ENCODE measurements at regions not wholly inside any gene's neighbourhood (a gene's known extent, or its start where the extent isn't known, plus 50 kb on each side); places are given as distances from the start of the nearest gene placed in this dataset.
A peak's percentile ranks its signal among the peaks of the same experiment; 100 is the strongest.
"Not testable (repeated sequence)": the region's sequence is repeated elsewhere in the genome, so short reads cannot be mapped to it uniquely, and the experiment has no call there.

GRCh38 chr21:15932726-15933125 is 202.9 kb downstream of the USP25 start:
- no peak for DNase-seq (ENCODE audit: low spot score)

- DNase-seq (ENCODE audit: low spot score): no peak
Observed at GRCh38 chr21:15935530-15935929, 205.7 kb downstream of the USP25 start.

- no peak for DNase-seq (ENCODE audit: low spot score)
Observed at GRCh38 chr21:15943009-15943666, 213.4 kb downstream of the USP25 start.

GRCh38 chr21:15947677-15948076 is 217.9 kb downstream of the USP25 start:
- DNase-seq (ENCODE audit: low spot score): no peak

DNA sequence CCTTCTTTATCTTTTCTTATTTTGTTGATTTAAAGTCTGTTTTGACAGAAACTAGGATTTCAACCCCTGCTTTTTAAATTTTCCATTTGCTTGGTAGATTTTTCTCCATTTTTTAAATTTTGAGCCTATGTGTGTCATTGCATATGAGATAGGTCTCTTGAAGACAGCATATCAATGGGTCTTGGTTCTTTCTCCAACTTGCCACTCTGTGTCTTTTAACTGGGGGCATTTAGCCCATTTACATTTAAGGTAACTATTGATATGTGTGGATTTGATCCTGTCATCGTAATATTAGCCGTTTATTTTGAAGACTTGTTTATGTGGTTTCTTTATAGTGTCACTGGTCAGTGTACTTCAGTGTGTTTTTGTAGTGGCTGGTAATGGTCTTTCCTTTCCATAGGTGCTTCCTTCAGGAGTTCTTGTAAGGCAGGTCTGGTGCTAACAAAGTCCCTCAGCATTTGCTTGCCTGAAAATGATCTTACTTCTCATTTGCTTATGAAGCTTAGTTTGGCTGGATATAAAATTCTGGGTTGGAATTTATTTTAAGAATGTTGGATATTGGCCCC is 223.9 kb downstream of the USP25 start:
- DNase-seq (ENCODE audit: low spot score): no peak

GRCh38 chr21:15964236-15964855 is 234.6 kb downstream of the USP25 start:
- DNase-seq (ENCODE audit: low spot score): no peak

DNA sequence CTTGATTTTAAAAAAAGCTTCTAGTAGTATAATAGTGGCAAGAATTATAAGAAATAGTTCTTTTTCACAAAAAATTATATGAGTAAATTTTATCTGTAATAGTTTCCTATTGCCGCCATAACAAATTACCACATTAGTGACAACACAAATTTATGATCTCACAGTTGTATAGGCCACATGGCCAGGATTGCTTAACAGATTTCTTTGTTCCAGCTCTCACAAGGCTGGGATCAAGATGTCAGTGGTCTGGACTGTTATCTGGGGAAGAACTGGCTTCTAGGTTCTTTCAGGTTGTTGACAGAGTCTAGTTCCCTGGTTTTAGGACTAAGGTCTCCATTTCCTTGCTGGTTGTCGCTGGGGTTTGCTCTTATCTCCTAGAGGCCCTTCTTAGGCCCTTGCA is 236.4 kb downstream of the USP25 start:
- no peak for DNase-seq (ENCODE audit: low spot score)

- no peak for DNase-seq (ENCODE audit: low spot score)
Observed at GRCh38 chr21:15966651-15967050, 236.9 kb downstream of the USP25 start.

GRCh38 chr21:15967661-15968060 is 237.9 kb downstream of the USP25 start:
- DNase-seq (ENCODE audit: low spot score): peak; percentile 53

- DNase-seq (ENCODE audit: low spot score): no peak
Observed at GRCh38 chr21:15968776-15969310, 239.1 kb downstream of the USP25 start.

GRCh38 chr21:15976807-15977206 is 247.0 kb downstream of the USP25 start:
- no peak for DNase-seq (ENCODE audit: low spot score)

- DNase-seq (ENCODE audit: low spot score): peak; percentile 23
Observed at GRCh38 chr21:15978215-15978738, 248.5 kb downstream of the USP25 start.

GRCh38 chr21:15979493-15979892 is 249.7 kb downstream of the USP25 start:
- DNase-seq (ENCODE audit: low spot score): not testable (repeated sequence)

- no peak for DNase-seq (ENCODE audit: low spot score)
Observed at GRCh38 chr21:15986277-15986676, 256.5 kb downstream of the USP25 start.

DNA sequence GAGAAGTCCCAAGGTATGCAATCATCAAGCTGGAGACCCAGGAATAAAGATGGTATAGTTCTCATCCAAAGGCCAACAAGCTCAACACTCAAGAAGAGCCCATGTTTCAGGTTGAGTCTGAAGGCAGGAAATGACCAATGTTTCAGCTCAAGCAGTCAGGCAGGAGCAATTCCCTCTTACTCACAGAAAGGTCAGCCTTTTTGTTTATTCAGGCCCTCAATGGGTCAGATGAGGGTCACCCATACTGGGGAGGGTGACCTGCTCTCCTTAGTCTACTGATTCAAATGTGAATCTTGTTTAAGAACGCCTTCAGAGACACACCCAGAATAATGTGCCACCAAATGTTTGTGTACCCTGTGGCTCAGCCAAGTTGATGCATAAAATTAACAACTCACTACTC is 262.4 kb downstream of the USP25 start:
- DNase-seq (ENCODE audit: low spot score): no peak

DNA sequence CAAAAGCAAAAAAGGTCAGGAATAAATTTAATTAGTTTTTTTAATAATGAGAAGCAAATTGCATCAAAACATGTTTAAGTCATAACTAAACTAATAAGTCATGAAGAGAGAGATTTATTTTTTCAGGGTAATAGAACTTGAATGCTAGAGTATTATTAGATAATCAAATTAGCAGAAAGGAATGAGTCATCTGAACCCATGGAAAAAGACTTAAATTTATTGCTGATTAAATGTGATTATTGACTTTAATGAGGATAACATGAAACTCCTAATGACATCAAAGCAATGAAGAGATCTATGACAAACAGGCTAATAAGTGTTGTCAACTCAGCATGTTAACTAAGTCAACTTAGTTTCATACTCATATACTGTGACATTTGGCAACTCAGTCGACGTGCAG is 264.2 kb downstream of the USP25 start:
- DNase-seq (ENCODE audit: low spot score): no peak

DNA sequence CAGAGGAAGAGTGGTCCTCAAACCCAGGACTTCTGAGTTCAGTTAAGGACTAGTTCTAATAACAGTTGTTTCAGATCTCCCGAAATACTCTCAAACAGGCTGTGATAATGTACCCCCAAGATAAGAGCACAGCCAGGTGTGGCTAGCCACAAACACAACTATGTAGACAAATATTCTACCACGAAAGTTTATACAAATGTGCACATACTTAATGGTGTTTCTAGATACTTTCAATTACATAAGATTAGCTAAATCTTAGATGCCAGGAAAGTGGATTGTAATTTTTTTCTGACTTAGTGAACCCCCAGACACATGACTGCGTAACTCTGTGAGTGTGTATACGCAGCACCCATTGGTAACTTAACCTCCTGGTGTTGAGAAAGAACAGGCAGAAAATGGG is 270.0 kb downstream of the USP25 start:
- DNase-seq (ENCODE audit: low spot score): no peak

DNA sequence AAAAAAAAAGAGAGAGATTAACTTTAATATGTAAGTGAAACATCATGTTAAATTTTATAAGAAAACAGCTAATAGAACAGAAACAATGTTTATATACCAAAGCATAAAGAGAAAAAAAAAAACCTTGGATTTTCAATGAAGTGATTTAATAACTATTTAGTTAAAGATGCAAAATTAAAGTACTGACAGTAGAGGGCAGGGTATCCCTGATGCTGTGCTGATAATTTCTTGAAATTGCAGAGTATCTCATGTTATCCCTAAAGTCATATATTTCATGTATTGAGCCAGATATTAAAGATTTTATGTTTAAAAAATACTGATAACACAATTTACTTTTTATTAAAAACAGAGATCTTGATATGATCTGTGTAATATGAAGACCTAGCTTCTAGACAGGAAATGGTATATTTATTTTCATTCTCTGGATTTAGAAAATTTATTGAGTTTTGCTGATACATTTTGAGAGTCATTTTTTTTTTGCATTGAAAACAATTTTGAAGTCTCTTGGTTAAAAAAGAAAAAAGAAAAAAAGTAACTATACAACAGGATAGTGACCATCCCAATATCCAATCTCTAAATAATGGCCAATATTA is 273.2 kb downstream of the USP25 start:
- DNase-seq (ENCODE audit: low spot score): peak; percentile 18

- no peak for DNase-seq (ENCODE audit: low spot score)
Observed at GRCh38 chr21:16004086-16004485, 274.3 kb downstream of the USP25 start.

- DNase-seq (ENCODE audit: low spot score): no peak
Observed at GRCh38 chr21:16004523-16004922, 274.7 kb downstream of the USP25 start.

- no peak for DNase-seq (ENCODE audit: low spot score)
Observed at GRCh38 chr21:16005996-16006395, 276.2 kb downstream of the USP25 start.

DNA sequence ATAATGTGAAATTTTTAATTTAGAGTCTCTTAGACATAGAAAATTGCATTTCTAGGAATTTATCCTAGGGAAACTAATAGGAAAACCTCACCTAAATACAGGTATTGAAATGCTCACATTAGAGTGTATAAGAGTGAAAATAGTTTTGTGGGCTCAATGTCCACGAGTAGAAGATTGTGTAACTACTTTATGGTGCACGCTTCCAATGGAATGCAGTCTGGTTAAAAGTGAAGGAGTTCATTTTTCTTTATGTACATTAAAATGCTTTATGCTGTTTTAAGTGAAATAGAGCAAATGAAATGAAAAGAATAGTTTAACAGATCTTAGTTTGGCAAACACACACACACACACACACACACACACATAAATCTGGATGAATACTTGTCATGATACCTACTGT is 278.2 kb downstream of the USP25 start:
- DNase-seq (ENCODE audit: low spot score): no peak

DNA sequence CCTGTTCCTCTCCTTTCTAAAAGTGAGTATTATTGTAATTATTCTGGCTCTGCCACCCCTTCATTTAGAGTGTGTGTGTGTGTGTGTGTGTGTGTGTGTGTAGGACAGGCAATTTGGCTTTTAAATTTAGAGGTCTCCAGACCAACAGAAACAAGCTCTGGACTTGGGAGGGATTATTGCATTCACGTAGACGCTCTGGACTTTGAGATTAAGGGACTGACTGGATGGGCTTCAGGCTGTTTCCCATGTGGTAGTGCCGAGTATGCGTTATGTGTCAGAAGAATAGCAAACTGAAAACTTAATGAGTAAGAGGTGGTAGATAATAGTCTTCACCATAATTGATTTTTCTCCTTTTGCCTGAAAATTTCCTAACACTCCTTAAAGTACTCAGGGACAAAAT is 281.9 kb downstream of the USP25 start:
- no peak for DNase-seq (ENCODE audit: low spot score)
